D341Med (cell line): ENCODE measurements at regions not wholly inside any gene's neighbourhood (a gene's known extent, or its start where the extent isn't known, plus 50 kb on each side); places are given as distances from the start of the nearest gene placed in this dataset.
"Not testable (repeated sequence)": the region's sequence is repeated elsewhere in the genome, so short reads cannot be mapped to it uniquely, and the experiment has no call there.

Source experiments
- DNase-seq: peaks from one replicate; pipeline ENCODE4 v3.0.0; 2012; ENCODE audit warnings: low spot score

GRCh38 chr21:13921455-13921854 is 289.3 kb downstream of the LIPI start:
- not testable (repeated sequence) for DNase-seq

DNA sequence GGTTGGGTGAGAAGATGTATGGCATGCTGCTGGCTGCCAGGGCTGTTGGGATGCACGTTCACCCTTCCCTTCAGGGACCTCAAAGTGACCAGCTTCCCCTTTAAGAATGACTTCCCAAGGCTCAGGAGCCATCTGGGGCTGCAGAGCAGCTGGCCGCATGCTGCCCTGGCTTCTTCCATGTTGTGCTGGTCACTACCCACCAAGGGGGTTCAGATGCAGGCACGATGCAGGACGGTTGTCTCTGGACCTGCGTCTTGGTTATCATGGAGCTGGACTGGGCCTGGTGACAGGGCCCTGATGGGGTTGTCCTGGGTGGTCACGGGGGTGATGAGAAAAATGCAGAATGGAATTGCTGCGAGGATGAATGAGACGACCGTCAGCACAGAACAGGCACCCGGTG is 297.8 kb downstream of the POTED start:
- not testable (repeated sequence) for DNase-seq

GRCh38 chr21:13896596-13897247 is 287.1 kb downstream of the POTED start:
- not testable (repeated sequence) for DNase-seq

GRCh38 chr21:13893617-13894016 is 284.0 kb downstream of the POTED start:
- DNase-seq: not testable (repeated sequence)

- not testable (repeated sequence) for DNase-seq
Observed at GRCh38 chr21:13893025-13893424, 283.4 kb downstream of the POTED start.

DNA sequence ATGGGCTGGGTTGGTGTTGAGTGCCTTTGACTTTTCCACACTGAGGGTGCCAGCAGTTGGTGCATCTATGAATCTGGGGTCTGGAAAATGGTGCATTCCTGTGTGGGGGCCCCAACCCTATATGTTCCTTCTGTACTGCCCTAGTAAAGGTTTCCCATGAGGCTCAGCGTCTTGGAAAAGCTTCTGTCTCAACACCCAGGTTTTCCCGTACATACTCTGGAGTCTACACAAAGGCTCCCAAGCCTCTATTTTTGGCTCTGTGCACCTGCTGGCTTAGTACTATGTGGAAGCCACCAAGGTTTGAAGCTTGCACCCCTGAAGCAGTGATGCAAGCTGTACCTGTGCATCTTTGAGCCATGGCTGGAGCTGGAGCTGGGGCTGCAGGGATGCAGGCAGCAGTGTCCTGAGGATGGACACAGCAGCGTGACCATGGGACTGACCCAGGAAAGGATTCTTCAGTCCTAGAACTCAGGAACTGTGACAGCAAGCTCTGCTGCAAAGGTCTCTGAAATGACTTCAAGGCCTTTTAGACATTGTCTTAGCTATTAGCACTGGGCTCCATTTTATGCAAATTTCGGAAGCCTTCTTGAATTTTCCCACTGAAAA is 282.7 kb downstream of the POTED start:
- DNase-seq: not testable (repeated sequence)

DNA sequence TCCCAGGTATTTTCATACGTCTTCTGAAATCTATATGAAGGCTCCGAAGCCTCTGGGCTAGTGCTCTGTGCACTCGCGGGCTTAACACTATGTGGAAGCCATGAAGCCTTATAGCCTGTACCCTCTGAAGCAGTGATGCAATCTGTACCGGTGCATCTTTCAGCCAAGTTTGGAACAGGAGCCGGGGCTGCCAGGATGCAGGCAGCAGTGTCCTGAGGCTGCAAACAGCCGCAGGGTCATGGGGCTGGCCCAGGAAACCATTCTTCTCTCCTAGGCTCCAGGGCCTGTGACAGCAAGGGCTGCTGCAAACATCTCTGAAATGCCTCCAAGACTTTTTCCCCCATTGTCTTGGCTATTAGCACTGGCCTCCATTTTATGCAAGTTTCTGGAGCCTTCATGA is 279.6 kb downstream of the POTED start:
- not testable (repeated sequence) for DNase-seq

GRCh38 chr21:13883641-13884395 is 274.2 kb downstream of the POTED start:
- not testable (repeated sequence) for DNase-seq

- not testable (repeated sequence) for DNase-seq
Observed at GRCh38 chr21:13877503-13877902, 267.9 kb downstream of the POTED start.

- not testable (repeated sequence) for DNase-seq
Observed at GRCh38 chr21:13876999-13877398, 267.4 kb downstream of the POTED start.

DNA sequence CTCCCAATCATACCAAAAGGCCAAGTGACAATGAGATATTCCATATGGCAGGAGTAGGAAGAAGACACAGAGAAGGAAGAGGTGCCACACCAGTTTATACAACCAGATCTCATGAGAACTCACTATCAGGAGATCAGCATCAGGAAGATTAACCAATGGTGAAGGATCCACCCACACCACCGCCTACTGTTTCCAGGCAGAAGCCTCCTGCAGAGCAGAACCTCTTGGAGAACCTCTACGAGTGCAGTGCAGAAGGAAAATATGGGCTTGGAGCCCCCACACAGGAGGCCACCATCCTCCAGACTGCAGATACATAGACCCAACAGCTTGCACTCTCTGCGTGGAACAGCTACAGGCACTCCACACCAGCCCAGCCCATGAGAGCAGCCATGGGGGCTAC is 264.4 kb downstream of the POTED start:
- DNase-seq: not testable (repeated sequence)

- DNase-seq: no peak
Observed at GRCh38 chr21:13854638-13855037, 245.1 kb downstream of the POTED start.

DNA sequence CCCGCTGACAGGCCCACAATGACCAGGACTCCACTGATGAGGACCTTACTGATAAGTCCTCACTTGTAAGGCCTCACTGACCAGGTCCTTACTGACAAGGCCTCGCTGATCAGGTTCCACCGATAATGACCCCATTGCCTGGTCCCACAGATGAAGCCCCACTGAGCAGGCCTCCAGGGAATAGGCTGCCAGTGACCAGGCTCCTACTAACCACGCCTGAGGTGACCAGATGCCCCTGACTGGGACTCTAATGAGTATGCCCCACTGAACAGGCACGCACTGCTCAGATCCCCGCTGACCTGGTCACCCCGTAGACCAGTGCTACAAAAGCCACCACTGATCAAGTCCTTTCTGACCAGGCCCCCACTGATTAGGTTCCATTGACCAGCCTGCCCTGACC is 241.2 kb downstream of the POTED start:
- not testable (repeated sequence) for DNase-seq

GRCh38 chr21:13849489-13849888 is 239.9 kb downstream of the POTED start:
- not testable (repeated sequence) for DNase-seq

DNA sequence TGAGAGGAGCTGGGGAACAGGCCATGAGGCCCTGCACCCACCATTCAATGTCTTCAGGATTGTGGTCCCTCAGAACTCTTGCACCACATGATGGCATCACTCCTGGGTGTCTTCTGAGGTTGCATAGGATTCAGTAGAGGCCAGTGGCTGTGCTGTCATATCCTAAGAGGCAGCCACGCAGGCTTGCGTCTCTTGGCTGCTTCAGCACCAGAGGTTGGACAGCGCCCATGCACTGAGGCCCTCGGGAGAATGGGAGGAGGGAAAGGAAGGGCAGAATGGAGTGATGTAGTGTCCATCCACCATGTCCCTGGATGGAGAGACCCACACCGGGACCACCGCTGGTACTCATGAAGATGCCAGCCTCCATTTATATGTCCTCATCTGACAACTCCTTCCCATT is 237.1 kb downstream of the POTED start:
- DNase-seq: not testable (repeated sequence)

DNA sequence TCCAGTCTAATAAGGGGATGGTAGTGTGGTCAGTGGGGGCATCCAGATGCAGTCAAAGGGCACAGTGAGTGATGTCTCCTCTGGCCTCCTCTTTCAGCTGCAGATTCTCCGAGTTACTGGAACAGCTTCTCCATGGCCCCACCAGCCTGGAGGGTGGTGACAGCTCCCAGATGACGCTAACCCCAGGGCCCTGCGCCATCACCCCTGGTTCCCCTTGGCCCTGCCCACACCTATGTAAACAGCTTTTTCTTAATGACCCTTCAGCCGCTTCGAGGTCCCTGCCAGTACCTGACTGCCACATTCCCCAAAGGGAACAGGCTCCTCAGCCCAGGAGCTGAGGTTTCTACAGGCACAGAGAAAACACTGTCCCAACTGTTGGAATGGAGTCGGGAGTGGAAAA is 235.0 kb downstream of the POTED start:
- DNase-seq: not testable (repeated sequence)

GRCh38 chr21:13843081-13843480 is 233.5 kb downstream of the POTED start:
- DNase-seq: not testable (repeated sequence)

GRCh38 chr21:13827666-13828065 is 218.1 kb downstream of the POTED start:
- DNase-seq: not testable (repeated sequence)

GRCh38 chr21:13827201-13827600 is 217.6 kb downstream of the POTED start:
- DNase-seq: no peak

- not testable (repeated sequence) for DNase-seq
Observed at GRCh38 chr21:13826511-13826910, 216.9 kb downstream of the POTED start.

DNA sequence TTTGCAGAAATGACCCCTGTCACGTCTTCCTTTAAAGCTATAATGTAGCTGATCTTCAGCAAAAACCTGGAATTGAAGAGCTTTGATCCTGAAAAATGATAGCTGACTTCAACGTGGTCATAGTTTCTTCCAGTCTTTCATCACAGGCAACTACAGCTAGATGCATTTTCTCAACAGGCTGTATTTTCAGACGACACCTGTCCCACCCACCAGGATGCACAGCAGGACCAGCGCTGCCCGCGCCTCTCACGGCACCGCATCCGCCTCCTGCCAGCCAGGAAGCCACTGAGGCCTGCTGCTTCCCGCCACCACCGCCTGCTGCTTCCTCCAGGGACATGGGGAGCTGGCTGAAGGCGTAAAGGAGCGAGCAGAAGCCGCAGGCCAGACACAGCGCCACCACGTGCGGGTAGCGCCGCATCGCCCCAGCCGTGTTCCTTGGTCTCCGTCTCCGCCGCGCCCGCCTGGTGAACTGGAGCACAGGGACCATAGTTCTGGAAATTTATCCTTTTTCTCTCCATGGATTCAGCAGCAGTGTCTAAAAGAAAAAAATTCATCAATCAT is 215.7 kb downstream of the POTED start:
- DNase-seq: not testable (repeated sequence)

DNA sequence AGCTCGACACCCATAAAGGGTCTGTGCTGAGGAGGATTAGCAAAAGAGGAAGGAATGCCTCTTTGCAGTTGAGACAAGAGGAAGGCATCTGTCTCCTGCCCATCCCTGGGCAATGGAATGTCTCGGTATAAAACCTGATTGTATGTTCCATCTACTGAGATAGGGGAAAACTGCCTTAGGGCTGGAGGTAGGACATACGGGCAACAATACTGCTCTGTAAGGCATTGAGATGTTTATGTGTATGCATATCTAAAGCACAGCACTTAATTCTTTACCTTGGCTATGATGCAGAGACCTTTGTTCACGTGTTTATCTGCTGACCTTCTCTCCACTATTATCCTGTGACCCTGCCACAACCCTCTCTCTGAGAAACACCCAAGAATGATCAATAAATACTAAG is 210.7 kb downstream of the POTED start:
- not testable (repeated sequence) for DNase-seq

DNA sequence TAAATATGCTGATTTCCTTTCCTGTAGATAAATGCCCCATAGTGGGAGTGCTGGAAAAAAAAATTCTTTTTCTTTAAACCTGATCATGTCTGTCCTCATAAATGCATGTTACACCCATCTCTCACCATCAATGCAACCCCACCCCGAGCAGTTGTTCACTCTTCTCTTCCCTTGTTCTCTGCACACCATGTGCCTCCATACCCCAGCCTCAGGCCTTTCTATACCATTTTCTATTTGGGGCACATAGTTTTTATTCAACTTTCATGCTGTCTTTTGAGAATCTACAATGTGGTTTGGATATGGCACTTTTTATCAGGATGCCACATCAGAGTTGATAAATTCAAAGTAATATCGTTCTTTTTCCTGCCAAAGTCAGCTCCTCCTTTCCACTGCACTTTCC is 202.6 kb downstream of the POTED start:
- not testable (repeated sequence) for DNase-seq
